HG02798 (cell line): ENCODE measurements at regions not wholly inside any gene's neighbourhood (a gene's known extent, or its start where the extent isn't known, plus 50 kb on each side); places are given as distances from the start of the nearest gene placed in this dataset.

Source experiments
- ATAC-seq: cut with Tn5 transposase; IDR thresholded peaks from one replicate; pipeline ENCODE4 v1.9.1; 2021; ENCODE audit warnings: mild to moderate bottlenecking; ENCODE audit not compliant: unreplicated experiment, poor library complexity

DNA sequence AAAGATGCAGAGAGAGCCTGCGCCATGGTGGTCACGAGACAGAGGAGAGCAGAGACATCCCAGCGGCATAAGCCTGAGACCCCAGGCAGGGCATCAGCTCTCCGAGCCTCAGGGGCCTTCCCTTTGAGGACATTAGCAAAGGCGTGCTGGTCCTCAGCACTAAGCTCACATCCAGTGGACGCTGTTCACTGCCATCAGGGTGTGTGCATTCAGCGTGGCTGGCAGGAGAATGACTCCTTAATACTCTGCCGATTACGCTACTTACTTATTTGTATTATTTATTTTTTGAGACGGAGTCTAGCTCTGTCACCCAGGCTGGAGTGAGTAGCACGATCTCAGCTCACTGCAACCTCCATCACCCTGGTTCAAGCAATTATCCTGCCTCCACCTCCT is 290.2 kb downstream of the KLF6 start:
- ATAC-seq, result no peak

DNA sequence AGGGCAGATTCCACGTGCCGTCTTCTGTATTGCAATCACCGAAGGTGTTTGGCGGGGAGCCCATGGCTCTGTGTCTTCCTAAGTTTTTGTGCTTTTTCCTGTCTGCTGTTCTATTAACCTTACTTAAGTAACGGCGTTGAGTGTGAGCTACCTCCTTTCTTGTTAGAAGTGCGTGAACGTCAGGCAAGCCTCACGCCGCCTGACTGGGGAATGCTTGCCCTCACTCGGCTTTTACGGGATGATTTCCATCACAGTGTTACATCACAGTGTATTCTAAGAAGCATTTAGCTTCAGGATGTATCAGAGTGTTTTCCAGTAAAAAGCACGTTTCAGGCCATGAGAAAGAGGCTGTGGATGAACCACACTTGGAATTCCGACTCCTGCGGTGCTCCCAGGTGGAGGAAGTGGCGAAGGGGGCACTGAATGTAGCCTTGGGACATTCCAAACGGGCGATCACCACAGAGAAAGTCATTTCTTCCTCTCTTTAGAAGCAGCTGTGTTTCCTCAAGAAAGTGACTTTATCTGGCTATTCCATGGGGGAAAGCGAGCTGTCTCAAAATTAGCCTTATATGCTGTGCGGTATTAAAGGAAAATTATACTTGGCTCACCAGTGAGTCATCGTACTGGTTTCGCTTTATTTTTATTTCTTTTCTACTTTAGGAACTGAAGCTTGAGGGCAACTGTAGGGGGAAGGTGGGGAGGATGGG is 290.7 kb downstream of the KLF6 start:
- ATAC-seq, result no peak

DNA sequence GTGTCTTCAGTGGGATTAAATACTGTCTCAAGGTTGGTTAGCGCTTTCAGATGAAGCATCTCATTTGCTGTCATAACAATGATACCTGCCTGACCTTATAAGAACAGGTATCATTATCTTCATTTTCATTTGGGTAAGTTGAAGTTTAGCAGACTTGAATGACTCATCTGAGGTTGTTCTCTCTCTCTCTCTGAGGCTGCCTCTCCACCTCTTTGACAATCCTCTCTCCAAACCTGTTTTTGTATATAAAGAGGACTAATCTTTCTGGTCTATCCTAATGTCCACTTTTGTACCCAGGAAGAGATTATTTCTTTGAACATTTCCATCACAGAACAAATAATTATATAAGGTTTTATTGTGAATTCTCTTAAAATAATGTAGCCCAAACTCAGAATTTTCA is 291.4 kb downstream of the KLF6 start:
- no peak for ATAC-seq

DNA sequence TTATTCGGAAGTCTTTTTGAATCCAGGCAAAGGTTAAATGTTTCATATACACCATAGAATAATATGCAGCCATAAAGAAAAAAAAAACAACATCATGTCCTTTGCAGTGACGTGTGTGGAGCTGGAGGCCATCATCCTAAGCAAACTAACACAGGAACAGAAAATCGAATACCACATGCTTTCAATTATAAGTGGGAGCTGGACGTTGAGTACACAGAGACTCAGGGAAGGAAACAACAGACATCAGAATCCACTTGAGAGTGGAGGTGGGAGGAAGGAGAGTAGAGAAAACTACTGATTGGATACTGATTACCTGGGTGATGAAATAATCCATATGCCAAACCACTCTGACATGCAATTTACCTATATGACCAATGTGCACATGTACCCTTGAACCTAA is 293.4 kb downstream of the KLF6 start:
- ATAC-seq, result no peak

DNA sequence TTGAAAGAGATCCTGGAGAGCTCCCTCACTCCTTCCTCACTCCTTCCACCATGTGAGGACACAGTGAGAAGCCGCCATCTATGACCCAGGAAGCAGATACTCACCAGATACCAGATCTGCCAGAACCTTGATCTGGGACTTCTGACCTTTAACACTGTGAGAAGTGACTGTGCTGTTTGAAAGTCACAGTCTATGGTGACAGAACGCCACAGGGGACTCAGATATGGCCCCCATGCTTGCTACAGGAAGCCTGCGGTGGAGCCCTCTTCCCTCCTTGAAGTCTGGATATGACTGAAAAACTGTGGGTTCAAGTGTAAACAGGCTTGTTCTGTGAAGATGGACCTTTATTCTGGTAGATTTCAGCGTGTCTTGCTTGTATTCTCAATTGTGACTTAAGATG is 297.8 kb downstream of the KLF6 start:
- ATAC-seq, result no peak

DNA sequence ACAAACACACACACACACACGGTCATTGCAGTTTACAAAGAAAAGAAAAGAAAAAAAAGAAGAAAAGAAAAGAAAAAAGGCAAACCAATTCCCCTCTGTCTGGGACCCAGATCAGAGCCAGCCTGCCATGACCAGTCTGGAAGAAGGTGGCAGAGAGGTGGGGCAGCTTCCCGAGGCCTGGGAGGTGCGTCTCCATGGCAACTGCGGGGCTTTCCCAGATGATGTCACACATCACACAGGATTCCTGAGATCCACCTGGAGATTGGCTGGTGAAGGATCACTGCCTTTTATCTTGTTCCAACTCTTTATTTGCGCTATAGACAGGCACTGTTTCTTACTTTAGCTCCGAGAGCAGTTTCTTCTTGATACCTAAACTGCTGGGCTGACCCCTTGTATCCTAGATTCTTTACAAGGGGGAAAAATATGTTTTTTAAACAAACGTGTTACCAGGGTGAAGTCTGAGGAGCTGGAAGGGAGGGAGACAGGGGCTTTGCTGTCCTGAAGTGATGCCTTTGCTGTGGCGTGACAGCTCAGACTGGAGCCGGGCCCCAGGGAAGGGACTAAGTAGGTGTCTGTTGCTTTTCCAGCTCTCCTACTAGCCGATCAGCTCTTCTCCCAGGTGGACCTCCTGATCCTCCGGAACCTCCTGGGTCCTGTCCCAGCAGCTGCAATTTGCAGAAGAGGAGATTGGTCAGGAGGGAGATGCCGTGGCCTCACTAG is 298.5 kb downstream of the KLF6 start:
- no peak for ATAC-seq

DNA sequence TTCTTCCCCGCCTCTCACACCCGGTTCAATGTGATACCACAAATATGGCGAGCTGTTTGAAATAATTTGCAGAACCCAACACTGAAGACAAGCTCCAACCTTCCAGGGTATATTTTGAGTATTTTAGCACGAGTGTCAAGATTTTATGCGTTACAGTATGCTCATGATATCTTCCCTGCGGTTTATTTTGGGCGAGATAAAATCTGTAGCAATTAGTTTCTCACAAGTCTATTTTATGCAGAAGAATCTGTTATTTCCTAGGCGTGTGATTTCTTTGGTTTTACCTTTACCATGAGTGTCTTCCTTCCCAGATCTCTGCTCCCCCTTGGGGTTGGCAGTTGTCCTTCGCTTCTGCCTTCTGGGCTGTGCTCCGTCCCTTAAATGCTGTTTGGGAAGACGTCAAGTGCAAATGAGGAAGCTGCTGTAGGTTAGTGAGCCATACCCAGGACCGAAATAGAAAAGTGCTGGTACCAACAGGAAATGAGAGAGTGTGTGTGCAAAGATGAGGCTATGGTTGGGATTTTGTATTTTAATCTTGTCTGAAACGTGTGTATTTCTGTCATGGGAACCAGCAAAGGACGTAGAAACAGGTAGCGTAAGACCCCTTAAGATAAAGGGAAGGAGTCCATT is 299.8 kb downstream of the KLF6 start:
- ATAC-seq, result peak; percentile 44

DNA sequence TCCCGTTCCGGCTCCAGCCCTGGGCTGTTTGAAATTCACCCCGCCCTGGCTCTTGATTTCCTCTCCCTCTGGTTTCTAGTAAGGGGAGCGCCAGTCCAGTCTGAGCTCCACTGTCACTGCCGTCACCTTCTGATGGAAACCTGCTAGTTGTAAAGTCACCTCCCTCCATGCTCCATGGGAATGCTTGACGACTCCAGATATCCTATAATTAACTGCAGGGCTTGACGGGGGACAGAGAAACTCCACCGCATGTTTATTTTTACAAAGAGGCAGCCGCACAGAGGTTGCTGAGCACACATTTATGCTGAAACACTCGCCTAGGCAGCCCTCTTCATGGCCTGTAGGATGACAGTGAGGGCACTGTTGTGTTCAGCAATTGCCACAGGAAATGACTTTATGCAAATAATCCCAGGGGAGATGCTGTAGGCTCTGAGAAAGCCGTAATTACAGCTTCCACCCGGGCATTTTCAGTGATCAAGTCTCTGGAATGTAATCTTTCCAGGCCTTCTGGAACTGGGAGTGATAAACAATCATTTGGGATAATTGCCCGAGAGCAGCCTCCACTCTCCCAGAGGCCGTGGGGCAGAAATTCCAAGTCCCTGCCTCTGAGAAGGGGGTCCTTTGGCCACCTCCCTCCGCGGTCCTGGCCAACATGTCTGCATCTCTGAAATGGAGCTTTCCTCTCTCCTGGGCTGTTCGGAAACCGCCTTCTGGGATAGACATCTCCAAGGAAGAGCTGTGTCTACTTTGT is 300.5 kb downstream of the KLF6 start:
- ATAC-seq, result peak; percentile 79

DNA sequence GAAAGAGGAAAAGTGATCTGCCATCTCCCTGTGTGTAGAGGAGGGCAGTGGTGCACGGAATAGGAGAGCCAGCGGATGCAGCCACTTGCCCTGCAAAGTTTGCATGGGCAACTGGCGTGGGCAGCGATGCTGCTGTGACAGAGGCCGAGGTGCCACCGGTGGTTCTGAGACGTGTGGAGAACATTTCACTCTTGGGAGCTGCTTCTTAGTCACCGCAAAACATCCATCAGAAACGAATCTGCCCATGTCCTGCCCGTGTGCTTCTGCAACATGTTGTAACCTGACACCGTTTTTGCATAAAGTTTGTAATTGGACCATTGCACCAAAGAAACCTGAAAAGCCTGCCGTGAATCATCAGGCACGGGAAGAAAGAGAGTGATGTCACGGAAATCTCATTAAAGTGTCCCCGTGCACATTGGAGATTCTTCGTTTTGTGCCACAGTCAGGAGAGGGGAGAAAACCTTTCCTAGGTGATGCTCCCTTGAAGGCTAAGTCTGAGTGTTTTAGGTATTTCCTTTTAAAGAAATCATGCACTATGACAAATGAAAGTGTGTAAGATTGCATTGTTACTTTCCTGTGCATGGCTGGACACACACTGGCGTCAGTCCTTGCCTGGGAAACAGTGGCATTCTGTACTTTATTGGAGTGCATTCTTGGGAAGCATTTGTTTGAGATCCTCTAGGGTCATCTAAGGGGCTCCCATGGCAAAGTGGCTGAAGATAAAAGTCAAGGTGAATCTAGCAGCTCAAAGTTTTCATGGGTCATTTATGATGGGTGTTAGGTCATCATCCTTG is 302.6 kb downstream of the KLF6 start:
- peak; percentile 33 for ATAC-seq

DNA sequence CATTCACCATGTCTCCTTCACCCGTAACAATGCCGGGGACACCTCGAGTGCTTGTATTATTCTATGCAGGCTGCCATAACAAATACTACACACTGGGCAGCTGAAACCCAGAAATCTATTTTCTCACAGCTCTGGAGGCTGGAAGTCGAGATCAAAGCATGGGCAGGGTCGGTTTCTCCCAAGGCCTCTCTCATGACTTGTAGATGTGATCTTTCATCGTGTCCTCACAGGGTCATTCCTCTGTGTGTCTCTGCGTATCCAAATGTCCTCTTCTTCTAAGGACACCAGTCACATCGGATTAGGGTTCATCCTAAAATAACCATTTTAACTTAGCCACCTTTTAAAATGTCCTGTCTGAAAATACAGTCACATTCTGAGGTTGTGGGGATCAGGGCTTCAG is 303.5 kb downstream of the KLF6 start:
- no peak for ATAC-seq

DNA sequence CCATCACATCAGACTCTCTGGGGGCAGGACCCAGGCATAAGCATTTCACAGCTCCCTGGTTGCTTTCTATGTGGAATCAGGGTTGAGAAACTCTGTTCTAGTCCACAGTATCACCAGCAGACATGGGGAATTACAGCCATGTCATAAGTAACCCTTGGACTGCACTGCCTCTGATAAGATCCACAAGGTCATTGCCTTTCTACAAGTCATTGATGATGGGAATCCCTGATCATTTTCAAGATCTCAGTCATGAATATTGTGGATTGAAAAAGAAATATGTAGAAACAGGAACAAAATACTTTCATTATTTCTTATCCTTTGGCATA is 304.1 kb downstream of the KLF6 start:
- ATAC-seq, result no peak

DNA sequence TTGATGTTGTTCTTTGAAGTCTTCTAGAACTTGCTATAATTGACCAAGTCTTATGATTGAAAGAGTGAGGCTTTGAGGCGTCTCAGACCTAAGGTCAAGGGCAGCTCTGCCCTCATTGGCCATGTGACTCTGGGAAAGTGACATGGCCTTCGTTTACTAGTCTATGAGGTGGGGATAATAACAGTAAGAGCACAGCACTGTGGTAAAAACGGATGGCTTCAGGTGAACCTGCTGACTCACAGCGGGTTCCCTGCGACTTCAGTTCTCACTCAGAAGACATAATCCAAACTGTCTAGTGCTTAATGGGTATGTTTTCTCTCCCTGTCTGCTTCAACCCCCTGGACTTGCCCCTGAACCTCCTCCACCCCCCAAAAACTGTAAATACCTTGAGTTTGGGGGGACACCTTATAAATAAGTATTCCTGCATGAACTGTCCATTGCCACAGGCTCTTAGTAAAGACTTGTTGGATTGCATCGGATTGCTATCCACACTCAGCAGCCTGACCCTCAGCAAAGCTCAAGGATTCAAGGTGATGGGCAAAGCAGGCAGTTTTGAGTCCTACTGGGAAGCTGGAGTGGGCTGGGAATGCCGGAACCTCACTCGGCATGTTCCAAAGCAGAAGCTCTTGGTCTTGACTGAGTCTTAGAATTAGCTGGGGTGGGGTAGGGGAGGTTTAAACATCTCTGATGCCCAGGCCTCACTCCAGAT is 304.6 kb downstream of the KLF6 start:
- ATAC-seq, result no peak

DNA sequence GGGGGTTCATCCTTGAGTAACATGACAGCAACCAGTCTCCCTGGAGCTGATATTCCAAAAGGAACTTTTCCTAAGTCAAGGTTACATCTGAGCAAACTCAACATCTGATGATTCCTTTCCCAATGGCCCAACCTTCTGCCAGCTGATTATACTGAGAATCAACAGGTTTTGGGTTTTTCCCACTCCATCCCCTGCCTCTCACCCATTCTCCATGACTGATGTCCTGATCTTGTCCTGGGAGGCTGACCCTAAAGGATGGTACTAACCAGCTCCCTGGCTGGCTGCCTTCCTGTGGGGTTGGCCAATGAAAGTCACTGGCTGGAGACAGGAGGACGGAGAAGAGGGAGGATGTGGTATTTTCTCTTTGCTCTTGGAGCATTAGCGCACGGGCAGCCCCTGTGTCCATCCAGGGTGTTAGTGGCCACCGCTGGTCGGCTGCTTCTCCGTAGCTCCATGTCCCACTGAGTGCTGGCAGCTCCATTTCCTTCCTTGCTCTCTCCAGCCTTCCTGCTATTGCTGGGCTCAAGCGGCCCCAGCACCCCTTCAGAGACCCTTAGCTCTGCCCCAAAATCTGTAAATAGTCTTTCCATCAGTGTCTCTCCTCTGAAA is 306.2 kb upstream of the PITRM1 start:
- ATAC-seq, result no peak

DNA sequence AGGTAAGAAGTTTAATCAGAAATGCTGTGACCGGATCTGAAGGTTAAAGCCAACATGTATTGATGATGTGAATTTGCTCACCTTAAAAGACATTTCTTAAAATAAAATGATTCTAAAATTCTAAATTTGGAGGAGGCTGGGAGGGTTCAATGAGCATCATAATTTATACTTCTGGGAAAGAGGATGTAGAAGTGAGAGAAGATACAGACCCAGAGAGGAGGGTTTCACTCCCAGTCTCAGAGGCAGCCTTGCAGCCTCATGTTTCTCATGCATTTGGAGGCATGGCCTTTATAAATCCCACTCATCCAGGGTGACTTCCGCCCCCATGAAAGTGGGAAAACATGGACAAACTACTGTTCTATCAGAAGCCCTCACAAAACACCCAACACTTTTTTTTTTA is 305.6 kb upstream of the PITRM1 start:
- ATAC-seq, result peak; percentile 71

DNA sequence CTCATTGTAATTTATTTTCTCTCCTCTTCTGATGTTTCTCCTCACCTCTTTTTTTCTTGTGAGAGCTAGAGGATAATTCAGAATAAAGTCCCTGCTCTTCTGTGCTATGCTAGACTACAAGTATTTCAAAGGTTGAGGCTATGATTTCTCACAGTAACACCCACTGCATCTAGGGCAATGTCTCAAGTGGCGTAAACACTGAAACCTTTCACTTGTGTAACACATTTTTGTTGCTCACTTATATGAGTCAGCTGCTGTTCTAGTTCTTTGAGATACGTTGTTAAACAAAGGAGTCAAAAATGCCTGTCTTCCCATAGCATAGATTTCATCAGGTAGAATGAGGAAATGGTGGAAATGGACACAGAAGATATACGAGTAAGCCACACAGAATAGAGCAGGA is 305.1 kb upstream of the PITRM1 start:
- peak; percentile 58 for ATAC-seq

DNA sequence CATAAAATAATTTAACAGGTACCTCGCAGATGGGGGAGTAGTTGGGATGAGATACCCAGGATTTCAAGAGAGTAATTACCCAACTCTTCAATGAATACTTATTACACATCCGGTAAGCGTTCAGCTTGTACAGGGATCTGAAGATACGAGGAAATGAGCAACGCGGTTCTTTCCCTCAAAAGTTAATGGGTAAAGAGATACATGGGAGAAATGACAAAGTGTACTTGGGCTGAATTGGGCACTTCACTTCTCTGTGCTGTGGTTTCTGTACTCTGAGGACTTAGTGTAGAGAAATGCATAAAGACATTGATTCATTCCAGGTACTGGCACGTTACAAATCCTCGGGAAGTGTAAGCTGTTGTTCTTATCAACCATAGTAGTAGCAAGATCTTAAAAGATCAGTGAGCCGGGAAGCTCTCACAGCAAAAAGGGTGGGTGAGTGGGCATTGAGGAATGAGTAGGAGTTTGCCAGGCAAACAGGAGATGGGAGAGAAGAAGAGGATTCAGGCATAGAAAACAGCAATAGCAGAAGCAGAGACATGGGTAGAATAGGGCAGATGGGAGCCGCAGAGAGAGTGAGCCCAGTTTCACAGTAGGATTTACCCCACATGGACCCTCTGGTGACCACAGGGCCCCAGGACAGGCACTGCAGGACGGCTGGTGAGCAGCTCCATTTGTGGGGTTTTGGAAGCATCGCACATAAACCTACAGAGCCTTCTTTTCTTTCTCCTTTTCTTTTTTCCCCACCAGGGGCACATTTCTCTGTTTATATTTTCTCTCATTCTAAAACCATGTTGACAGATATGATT is 304.3 kb upstream of the PITRM1 start:
- no peak for ATAC-seq

DNA sequence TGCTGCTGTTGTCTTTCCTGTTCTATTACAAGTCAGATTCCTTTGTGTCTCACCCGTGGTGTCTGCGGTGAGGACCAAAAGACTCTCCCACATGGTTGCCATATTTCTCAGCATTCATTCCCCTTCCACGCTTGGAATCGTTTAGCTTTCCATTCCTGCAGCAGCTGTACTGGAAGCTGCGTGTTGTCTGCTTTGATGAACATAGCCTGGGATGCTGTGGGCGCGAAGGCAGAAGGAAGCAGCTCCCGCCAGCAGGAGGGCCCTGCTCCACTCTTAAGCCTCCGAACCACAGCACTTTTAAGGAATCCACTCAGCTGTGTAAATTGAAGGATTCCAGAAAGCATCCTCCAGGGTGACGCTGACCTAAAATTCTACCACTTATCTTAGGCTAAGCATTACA is 303.6 kb upstream of the PITRM1 start:
- ATAC-seq, result no peak

DNA sequence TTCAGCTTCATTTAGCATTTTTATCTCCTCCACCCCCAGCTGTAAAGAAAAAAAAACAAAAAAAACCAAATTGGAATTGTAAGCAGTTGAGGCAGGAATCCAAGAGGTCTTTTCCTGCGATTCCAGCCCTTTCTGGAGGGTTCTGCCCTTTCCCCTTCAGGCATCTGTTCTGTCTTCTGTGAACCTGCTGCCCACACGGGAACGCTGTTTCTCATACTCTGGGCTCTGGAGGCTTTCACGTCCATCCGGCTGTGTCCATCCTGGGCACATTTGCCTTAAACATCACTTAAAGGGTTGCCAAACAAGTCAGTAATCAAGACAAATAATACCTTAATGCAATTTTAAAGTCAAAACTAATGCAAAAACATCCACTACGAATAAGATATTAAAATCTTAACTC is 302.8 kb upstream of the PITRM1 start:
- no peak for ATAC-seq

DNA sequence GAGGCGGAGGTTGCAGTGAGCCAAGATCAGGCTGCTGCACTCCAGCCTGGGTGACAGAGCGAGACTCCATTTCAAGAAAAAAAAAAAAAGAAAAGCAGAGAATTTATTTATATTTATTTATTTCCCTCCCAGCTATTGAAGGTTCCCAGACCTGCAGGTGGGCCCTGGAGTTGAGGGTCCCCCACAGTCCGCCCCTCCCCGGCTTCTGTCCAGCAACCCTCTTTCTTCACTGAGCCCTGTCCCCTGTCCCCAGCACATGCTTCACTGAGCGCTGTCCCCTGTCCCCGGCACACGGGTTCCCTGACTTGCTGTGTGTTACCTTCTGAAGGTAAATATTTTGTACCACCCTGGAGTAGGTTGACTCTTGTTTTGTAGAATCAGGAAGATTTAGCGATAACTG is 301.7 kb upstream of the PITRM1 start:
- ATAC-seq, result no peak
